ENCODE measurements at regions not wholly inside any gene's neighbourhood (a gene's known extent, or its start where the extent isn't known, plus 50 kb on each side); places are given as distances from the start of the nearest gene placed in this dataset.

GRCh38 chr3:80550174-80550573 lies 782.4 kb upstream of the ROBO1 start (continued):
- TF ChIP-seq RERE (CRISPR knock-in tag; IDR thresholded peaks at IDR 0.05; ENCODE audit: borderline replicate concordance) (no peak), MCM2 (IDR thresholded peaks at IDR 0.05; ENCODE audit: low read depth) (no peak), ZNF124 (CRISPR knock-in tag; IDR thresholded peaks at IDR 0.05) (no peak), MBD2 (IDR thresholded peaks at IDR 0.05; ENCODE audit: borderline replicate concordance, low read depth) (no peak), MCM7 (IDR thresholded peaks at IDR 0.05) (no peak), TCF7 (IDR thresholded peaks at IDR 0.05; ENCODE audit: borderline replicate concordance) (no peak), RBM34 (IDR thresholded peaks at IDR 0.05; ENCODE audit: borderline replicate concordance, insufficient read depth, low read length) (no peak), TEAD4 (IDR thresholded peaks at IDR 0.05; ENCODE audit: low read length) (no peak), TEAD4 (CRISPR knock-in tag; IDR thresholded peaks at IDR 0.05; ENCODE audit: borderline replicate concordance) (no peak), COPS2 (conservative IDR thresholded peaks at IDR 0.05) (no peak)

Measured in K562 (cell line).